ENCODE measurements at regions not wholly inside any gene's neighbourhood (a gene's known extent, or its start where the extent isn't known, plus 50 kb on each side); places are given as distances from the start of the nearest gene placed in this dataset.

DNA sequence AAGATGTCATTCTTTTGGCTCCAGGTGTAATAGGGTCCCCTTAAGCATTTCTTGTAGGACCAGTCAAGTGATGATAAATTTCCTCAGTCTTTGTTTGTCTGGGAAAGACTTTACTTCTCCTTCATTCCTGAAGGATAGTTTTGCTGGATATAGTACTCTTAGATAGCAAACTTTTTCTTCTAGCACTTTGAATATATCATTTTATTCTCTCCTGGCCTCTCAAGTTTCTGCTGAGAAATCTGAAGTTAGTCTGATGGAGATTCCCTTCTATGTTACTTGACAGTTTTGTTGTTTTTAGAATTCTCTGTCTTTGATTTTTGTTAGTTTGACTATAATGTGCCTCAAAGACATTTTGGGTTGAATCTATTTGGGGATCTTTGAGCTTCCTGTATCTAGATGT lies 181.2 kb upstream of the HES1 start:
- DNase-seq, result no peak

DNA sequence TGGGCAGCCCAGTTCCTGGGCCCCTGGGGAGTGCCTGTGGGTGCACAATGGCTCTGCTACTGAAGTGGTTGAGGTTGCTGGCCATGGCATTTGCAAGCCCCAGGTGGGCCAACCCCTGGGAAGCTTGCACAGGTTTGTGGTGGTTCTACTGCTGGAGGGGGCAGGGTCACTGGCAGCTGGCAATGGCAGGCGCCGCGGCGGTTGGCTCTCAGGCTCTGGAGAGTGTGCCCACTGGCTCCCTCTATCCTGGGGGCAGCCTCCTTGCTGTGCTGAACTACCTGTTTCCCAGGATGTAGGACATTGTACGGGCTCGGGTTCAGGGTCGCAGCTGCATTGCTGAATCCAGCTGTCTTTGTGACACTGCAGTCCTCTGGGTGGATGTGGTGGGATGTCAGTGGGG lies 180.2 kb upstream of the HES1 start:
- no peak for DNase-seq

GRCh38 chr3:193959861-193960260 lies 176.1 kb upstream of the HES1 start:
- DNase-seq, result no peak

DNA sequence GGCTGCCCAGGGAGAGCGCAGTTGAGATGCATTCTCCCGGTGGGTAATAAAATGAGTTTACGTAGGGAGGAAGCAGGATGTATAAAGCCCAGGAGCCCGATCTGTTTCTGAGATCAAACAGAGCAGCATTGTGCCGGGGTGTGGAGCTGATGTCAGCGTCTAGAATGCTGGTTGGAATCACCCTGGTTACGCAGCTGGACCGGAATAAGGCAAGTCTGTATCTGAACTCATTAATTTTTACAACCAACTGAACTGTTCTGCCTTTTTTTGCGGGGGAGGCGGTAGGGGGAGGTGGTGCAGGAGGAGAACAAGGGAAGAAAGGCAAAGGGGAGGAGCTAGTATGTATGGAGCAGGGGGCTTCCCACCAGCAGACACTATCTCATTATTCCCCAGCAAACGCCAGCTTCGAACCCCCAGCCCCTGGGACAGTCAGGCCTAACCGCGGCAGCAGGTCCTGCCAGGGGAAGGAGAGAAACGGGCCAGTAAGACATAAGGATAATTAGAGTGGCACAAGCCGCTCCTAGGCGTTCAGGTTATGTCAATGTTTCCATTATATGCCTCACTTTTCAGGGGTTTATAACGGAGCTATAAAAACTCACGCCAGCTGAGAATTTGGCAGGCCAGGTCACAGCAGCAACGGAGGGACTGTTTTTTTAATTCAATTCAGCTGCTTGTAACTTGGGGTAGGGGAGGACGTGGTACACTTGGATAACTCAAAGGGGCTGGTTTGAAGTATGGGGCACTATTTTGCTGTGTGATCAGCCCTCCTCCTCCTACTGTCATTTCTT lies 175.3 kb upstream of the HES1 start:
- DNase-seq, result peak in 37 of 56 donors; percentile 13 to 76 (median 36)

- DNase-seq, result no peak
These were observed 172.8 kb upstream of the HES1 start for GRCh38 chr3:193962986-193963685.

DNA sequence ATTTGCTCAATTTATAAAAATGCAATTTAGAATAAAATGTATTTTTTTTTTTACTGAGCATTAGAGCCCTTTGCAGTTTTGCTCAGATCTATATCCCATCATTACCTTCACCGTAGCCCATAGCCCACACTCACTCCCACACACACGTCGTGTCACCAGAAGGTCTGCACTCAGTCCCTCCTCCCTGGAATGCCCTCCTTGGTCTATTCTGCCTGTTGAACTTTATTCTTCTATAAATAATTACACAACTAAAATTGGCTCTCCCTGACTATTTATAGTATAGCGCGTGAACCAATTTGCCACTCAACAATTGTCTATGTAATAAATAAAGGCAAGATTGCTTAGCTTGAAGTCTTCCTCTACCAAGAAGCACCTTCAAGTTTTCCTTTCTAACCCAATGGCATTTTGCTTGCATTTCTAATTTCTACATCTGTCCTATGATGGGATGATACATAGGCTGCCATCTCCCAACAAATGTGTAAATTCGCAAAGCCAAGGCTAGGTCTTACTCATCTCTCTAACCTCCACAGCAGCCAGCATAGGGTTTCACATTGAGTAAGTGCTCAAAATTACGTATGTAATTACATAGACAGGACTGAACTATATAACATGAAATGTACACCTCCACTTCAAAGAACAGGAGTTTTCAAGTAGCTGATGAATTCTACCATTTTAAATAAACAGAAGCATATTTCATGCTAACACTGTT lies 172.0 kb upstream of the HES1 start:
- no peak for DNase-seq

- no peak for DNase-seq
These were observed 171.4 kb upstream of the HES1 start for GRCh38 chr3:193964517-193964880.

DNA sequence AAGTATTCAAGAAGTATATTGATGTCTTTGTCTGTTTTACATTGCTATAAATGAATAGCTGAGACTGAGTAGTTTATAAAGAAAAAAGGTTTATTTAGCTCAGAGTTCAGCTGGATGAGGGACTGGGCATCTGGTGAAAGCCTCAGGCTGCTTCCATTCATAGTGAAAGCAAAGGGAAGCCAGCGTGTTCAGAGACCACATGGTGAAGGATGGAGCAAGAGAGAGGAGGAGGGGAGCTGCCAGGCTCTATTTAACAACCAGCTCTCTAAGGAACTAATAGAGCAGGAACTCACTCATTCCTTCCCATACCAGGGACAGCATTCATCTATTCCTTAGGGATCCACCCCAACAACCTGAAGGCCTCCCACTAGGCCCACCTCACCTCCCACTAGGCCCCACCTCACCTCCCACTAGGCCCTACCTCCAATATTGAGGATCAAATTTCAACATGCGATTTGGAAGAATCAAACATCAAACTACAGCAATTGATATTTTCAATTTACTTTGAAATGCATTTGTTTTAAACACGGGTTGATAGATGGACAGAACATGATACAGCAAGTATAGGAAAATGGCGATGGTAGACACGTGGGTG lies 167.5 kb upstream of the HES1 start:
- no peak for DNase-seq

GRCh38 chr3:193970131-193970772 lies 165.7 kb upstream of the HES1 start:
- peak in 4 of 56 donors; percentile 5 to 41 (median 6) for DNase-seq

- no peak for DNase-seq
These were observed 165.2 kb upstream of the HES1 start for GRCh38 chr3:193970773-193971206.

- DNase-seq, result no peak
These were observed 164.6 kb upstream of the HES1 start for GRCh38 chr3:193971261-193971751.

DNA sequence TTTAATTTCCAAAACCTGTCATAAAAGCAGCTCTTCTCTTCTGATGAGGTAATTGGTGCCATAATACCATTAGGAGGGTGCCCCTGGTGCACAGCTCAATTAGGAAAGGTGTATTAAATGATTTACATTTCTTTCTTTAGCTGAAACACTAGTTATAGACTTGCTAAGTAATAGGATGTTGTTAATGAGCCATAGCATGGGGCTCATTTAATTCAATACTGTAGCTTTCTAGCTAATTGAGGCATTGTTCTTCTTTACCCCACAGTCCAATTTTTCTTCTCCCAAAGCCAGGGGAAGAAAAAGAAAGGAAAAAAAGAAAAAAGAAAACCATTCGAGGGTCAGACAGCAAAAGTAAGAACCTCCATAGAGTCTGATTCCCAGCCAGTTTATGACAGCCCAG lies 164.0 kb upstream of the HES1 start:
- no peak for DNase-seq

DNA sequence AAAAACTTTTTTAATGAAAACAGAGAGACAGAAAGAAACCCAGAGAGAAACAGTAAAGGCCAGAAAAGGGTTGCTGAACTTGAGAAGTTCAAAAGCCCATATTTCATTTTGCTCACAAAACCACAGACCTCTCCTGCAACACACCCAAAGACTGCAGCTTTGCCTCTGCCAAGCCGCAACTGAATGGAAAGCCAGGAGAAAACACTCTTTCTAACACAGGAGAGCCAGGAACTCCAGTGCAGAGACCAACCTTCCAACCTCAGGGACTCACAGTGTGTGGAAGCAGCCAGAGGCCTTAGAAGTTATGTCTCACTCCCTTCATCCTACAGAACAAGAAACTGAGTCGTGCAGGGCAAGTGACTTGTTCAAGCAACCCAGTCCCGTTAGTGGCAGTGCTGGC lies 163.1 kb upstream of the HES1 start:
- DNase-seq, result no peak

DNA sequence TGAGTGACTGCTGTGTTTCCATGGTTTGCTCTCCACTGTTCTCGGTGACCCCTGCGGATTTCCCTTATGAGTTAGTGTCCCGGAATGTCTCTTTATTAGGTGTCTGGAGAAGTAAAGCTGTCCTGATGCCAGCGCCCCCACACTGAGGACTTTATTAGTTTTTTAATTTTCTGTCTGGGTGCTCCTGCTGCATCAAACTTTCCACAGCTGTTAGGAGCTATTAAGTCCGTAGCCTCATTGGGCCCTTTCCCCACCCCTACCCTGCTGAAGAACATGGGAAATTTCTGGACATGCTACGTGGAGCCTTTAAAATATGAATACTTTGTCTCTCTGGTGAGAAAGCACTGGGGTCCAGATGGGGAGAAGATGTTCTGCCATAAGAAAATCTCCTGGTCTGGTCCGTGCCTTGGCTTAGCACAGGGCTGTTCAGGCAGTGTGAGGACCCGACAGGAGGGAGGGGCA lies 161.7 kb upstream of the HES1 start:
- no peak for DNase-seq

- DNase-seq, result peak in 3 of 56 donors; percentile 5 to 15 (median 7)
These were observed 161.0 kb upstream of the HES1 start for GRCh38 chr3:193974671-193975535.

- DNase-seq, result no peak
These were observed 158.3 kb upstream of the HES1 start for GRCh38 chr3:193977622-193978021.

GRCh38 chr3:193978030-193978429 lies 157.9 kb upstream of the HES1 start:
- DNase-seq, result no peak

DNA sequence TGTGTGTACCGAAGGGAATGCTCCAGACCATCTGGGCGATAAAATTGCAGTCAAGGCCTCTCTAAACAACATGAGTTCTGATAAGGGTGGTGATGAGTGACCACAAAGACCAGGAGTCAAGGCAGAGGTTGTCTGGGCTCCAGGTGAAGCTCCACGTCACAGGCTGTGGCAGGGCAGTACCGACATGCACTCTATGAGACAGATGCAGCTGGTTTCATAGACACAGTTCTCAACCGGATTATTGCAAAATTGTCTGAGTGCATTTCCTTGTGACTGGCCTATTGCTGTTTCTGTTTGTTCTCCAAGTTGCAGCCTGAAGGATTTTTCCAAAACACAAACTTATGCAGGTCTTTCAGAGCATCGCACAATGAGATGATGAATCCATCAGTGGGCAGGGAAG lies 157.5 kb upstream of the HES1 start:
- no peak for DNase-seq

GRCh38 chr3:193980326-193980725 lies 155.6 kb upstream of the HES1 start:
- DNase-seq, result no peak

DNA sequence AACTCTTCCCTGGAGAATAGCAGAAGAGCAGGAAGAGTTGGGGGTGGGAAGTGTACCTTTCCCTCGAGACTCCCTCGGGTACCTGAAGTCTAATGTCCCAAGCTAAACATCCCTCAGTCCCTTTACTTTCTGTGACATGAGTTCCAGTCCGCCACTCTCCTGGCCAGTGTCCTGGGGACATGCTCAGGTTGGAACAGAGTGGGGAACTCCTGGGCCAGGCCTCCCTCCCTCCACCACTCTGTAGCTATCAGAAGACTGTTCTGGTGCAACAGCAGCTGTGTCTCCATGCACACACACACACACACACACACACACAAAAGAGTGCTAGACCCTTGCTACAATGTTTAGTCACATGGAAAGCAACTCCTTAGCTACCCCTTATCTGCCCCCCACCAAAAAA lies 155.0 kb upstream of the HES1 start:
- no peak for DNase-seq

Measured in amygdala (tissue), 56 donors.